Fibroblast of mammary gland (primary cell): ENCODE measurements at regions not wholly inside any gene's neighbourhood (a gene's known extent, or its start where the extent isn't known, plus 50 kb on each side); places are given as distances from the start of the nearest gene placed in this dataset.

ENCODE experiments used
- DNase-seq: peaks from one replicate; pipeline ENCODE4 v3.0.0-alpha.2; 2010; ENCODE audit warnings: low read depth
- H3K4me3 ChIP-seq: 2 replicates; pipeline ENCODE4 v1.5.1; 2011; ENCODE audit warnings: low read depth, mild to moderate bottlenecking, low read length, moderate library complexity; ENCODE audit not compliant: control insufficient read depth
- CTCF ChIP-seq: conservative IDR thresholded peaks from 2 replicates; pipeline ENCODE4 v1.5.1; 2011; ENCODE audit warnings: low read depth, low read length, inconsistent platforms; ENCODE audit not compliant: control insufficient read depth, insufficient read depth

- DNase-seq, result no peak
- no peak for TF ChIP-seq CTCF
- H3K4me3 ChIP-seq, result no peak overlapping the region
Observed at GRCh38 chr22:49090853-49091135, 736.9 kb downstream of the BRD1 start.

DNA sequence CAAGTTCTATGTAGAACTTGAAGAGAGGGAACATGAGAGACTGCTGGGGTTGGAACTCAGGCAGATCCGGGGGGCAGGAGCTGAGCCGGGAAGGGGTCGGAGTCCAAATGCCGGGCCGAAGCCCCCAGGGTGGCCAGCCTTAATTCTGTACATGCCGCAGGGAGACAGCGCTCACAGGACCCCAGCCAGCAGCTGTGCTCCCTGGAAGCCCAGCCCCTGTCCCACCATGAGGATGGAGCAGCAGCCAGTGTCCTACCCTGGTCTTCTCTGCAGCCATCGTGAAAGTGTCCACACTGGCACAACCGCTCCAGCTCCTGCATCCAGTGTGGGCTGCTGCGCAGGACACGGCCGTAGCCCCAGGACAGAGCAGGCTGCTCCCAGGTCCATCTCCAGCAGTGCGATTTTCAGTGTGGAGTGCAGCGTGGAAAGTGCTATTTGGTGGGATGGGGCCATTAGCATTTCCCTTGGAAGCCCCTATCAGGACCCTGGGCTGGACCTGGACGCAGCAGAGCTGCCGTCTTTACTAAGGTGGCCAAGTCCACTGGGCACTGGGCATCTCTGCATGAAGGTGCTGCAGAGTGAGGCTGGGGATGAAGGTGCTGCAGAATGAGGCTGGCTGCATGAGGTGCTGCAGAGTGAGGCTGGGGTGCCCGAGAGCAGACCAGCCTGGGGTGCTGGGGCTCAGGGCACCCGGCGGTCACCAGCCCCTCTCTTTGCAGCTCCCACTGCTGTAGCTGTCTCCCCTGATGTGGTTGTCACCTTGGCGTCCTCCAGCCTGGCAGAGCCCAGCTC is 737.4 kb downstream of the BRD1 start:
- no peak for DNase-seq
- no peak overlapping the region for H3K4me3 ChIP-seq
- no peak for TF ChIP-seq CTCF

GRCh38 chr22:49088801-49089791 is 738.6 kb downstream of the BRD1 start:
- no peak overlapping the region for H3K4me3 ChIP-seq
- no peak for TF ChIP-seq CTCF
- DNase-seq, result no peak

DNA sequence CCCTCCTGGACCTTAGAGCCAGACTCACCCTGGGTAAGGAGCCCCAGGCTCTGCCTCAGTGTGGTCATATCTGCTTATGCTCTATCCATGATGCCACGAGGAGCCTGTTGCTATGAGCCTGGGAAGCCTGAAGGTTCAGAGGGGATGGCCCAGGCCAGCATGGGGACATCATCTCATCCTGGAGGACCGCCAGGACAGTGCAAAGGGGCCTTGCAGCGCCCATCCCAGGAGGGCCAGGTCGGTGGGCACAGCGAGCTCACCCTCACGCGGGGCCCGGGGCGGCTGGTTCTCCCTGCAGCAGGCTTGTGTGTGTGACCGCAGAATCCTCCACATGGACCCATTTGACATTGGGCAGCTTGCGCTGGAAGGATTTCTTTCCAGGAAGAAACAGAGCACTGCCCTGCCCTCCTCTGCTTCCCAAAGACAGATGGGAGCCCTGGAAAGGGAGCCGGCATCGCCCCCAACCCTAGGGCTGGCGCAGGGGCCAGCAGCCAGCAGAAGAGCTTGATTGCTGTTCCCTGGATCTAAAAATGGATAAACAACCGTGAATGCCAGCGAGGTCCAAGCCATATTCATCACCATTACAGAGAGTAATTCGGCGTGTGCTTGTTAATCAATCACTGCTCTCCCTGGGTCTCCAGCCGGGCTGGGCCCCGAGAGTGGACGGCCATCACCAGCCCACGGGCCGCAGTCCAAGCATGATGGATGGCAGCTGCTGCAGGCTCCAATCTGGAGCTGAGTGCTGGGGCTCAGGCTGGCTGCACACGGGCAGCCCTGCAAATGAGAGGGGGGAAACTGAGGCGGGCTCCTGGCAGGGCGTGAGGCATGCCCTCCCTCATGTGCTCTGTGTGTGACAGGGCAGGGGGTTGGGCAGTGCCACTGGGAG is 739.7 kb downstream of the BRD1 start:
- DNase-seq, result no peak
- no peak for TF ChIP-seq CTCF
- no peak overlapping the region for H3K4me3 ChIP-seq

DNA sequence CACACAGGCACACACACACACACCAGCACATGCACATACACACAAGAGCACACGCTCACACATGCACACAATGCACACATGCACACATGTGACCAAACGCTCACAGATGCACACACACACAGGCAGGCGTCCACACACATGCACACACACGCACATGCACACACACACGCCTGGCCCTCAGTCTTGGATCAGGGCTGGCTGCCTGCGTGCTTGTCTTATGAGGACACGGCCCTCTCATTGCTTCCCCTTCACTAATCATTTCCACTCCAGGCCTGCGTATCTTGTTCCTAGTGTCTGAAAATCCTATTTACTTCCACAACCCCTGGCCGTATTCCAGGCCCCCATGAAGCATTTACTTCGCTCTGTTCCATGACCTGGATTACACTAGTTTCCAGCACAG is 740.5 kb downstream of the BRD1 start:
- no peak for DNase-seq
- no peak overlapping the region for H3K4me3 ChIP-seq
- no peak for TF ChIP-seq CTCF

DNA sequence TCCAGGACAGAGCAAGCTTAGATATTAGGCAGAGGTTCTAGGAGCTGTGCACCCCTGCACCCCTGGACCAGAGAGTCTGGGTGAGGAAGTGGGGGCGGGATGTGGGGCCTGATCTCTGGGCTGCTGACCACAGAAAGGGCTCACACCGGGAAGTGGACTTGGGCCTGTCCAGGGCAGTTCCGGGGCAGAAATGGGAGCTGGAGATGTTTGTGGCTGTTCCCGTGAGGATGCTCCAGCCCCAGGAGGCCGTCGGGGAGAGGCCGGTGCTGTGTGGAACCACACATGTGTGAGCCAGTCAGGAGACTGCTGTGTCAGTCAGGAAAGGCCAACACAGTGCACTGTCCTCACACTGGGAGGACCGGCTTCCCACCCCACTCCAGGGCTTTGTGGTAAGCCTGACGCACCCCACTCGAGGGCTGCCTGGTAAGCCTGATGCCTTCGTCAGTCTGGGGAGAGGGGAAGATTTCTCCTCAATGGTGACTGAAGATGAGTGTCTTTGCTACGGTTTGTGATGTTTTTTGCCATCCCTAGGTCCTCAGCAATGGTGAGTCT is 741.0 kb downstream of the BRD1 start:
- no peak overlapping the region for H3K4me3 ChIP-seq
- no peak for DNase-seq
- TF ChIP-seq CTCF, result no peak
